MCF 10A (cell line): ENCODE measurements at regions not wholly inside any gene's neighbourhood (a gene's known extent, or its start where the extent isn't known, plus 50 kb on each side); places are given as distances from the start of the nearest gene placed in this dataset.

Source experiments
- BruUV-seq: library from RNA; stranded (reverse); fragments of 400-500 nt; replicated peaks from 2 replicates; lab custom pipeline; 2021; lab: Mats Ljungman, UMichigan
- CTCF ChIA-PET: fragments of 300-600 bp; sonication (Branson Sonifier 250); formaldehyde crosslinking; extraction: SDS; loops from one replicate; lab custom pipeline; 2021; ENCODE audit warnings: antibody characterized with exemption, inconsistent platforms; lab: Yijun Ruan, JAX
- POLR2A ChIA-PET: fragments of 300-600, 350-650 bp; sonication (Branson Sonifier 250); formaldehyde crosslinking; extraction: SDS; loops from one replicate; lab custom pipeline; 2020; ENCODE audit warnings: antibody characterized with exemption, inconsistent platforms; lab: Yijun Ruan, JAX
- DNase-seq: peaks from one replicate; pipeline ENCODE4 v3.0.0-alpha.2; 2018; ENCODE audit not compliant: unreplicated experiment
- H3K27ac Mint-ChIP-seq: one replicate; pipeline ENCODE4 v1.8.0; 2022; ENCODE audit warnings: mild to moderate bottlenecking, low read depth, mixed read lengths; ENCODE audit not compliant: unreplicated experiment
- H3K27me3 Mint-ChIP-seq: one replicate; pipeline ENCODE4 v1.8.0; 2022; ENCODE audit warnings: mixed read lengths; ENCODE audit not compliant: insufficient read depth, unreplicated experiment
- H3K36me3 Mint-ChIP-seq: one replicate; pipeline ENCODE4 v1.8.0; 2022; ENCODE audit warnings: mild to moderate bottlenecking, moderate library complexity, mixed read lengths; ENCODE audit not compliant: insufficient read depth, unreplicated experiment
- H3K4me1 Mint-ChIP-seq: one replicate; pipeline ENCODE4 v1.8.0; 2022; ENCODE audit warnings: mixed read lengths; ENCODE audit not compliant: insufficient read depth, unreplicated experiment
- H3K4me3 Mint-ChIP-seq: one replicate; pipeline ENCODE4 v1.8.0; 2022; ENCODE audit warnings: mild to moderate bottlenecking, moderate library complexity, mixed read lengths; ENCODE audit not compliant: unreplicated experiment
- H3K9me3 Mint-ChIP-seq: one replicate; pipeline ENCODE4 v1.8.0; 2022; ENCODE audit warnings: mixed read lengths; ENCODE audit not compliant: unreplicated experiment
- CTCF ChIP-seq: fragments of 200-600 bp; IDR thresholded peaks from one replicate; pipeline ENCODE4 v1.8.0; 2022; ENCODE audit warnings: antibody characterized with exemption, mild to moderate bottlenecking; ENCODE audit not compliant: unreplicated experiment
- intact Hi-C: fragments of 100-400 bp; cut with micrococcal nuclease; formaldehyde crosslinking; loops from 2 replicates; pipeline ENCODE4 v1.14.1; 2022

- intact Hi-C loops: no loop called here
- DNase-seq: no peak
- Mint-ChIP-seq H3K9me3 (no peaks in the 10 kb centered on the region), H3K36me3 (no peaks in the 10 kb centered on the region), H3K27ac (no peak overlapping the region), H3K4me3 (no peak overlapping the region), H3K27me3 (peaks cover 9% of the 10 kb centered on the region), H3K4me1 (no peaks in the 10 kb centered on the region)
- no TSS peak for BruUV-seq
- CTCF ChIA-PET: no interaction called here
- POLR2A ChIA-PET: interaction anchor here (0.7 kb wide), 1 partner anchor 41 kb away, joined by 3 read pairs; no protein-coding TSS in a partner anchor
- TF ChIP-seq CTCF: no peak
Measured at GRCh38 chr4:111228396-111228795, 605.5 kb upstream of the PITX2 start.

- intact Hi-C loops: no loop called here
- DNase-seq: peak; percentile 27
- Mint-ChIP-seq H3K4me1 (no peaks in the 10 kb centered on the region), H3K27ac (no peak overlapping the region), H3K4me3 (no peak overlapping the region), H3K9me3 (no peaks in the 10 kb centered on the region), H3K27me3 (peaks cover 9% of the 10 kb centered on the region), H3K36me3 (no peaks in the 10 kb centered on the region)
- POLR2A ChIA-PET: no interaction called here
- no peak for TF ChIP-seq CTCF
- CTCF ChIA-PET: no interaction called here
- no TSS peak for BruUV-seq
Measured at GRCh38 chr4:111228874-111229273, 606.0 kb upstream of the PITX2 start.

- H3K4me1 Mint-ChIP-seq: no peaks in the 10 kb centered on the region
- no TSS peak for BruUV-seq
- H3K36me3 Mint-ChIP-seq: no peaks in the 10 kb centered on the region
- CTCF ChIA-PET: no interaction called here
- no peaks in the 10 kb centered on the region for H3K9me3 Mint-ChIP-seq
- no peak for TF ChIP-seq CTCF
- DNase-seq: no peak
- intact Hi-C loops: no loop called here
- no peak overlapping the region for H3K4me3 Mint-ChIP-seq
- no peak overlapping the region for H3K27ac Mint-ChIP-seq
- H3K27me3 Mint-ChIP-seq: peaks cover 9% of the 10 kb centered on the region
- POLR2A ChIA-PET: no interaction called here
Measured at GRCh38 chr4:111230265-111230664, 607.4 kb upstream of the PITX2 start.

- H3K4me1 Mint-ChIP-seq: no peaks in the 10 kb centered on the region
- CTCF ChIA-PET: interaction anchor here (0.6 kb wide), 1 partner anchor 642 kb away, joined by 3 read pairs; no protein-coding TSS in a partner anchor
- POLR2A ChIA-PET: interaction anchor here (0.7 kb wide), 1 partner anchor 45 kb away, joined by 3 read pairs; no protein-coding TSS in a partner anchor
- no peak overlapping the region for H3K4me3 Mint-ChIP-seq
- intact Hi-C loops: no loop called here
- no TSS peak for BruUV-seq
- H3K27ac Mint-ChIP-seq: no peak overlapping the region
- TF ChIP-seq CTCF: no peak
- DNase-seq: no peak
- H3K9me3 Mint-ChIP-seq: no peaks in the 10 kb centered on the region
- no peaks in the 10 kb centered on the region for H3K36me3 Mint-ChIP-seq
- peaks cover 9% of the 10 kb centered on the region for H3K27me3 Mint-ChIP-seq
Measured at GRCh38 chr4:111231281-111231680, 608.4 kb upstream of the PITX2 start.
